Suprapubic skin (tissue), 3 donors: ENCODE measurements at regions not wholly inside any gene's neighbourhood (a gene's known extent, or its start where the extent isn't known, plus 50 kb on each side); places are given as distances from the start of the nearest gene placed in this dataset.

Experiments used
- CTCF ChIP-seq, 2 donors: fragments of 200-600 bp in 1 of 2; fragments of 450-650 bp in 1 of 2; sonication (generic) in 1 of 2; IDR thresholded peaks; one replicate each; pipeline ENCODE4 v1.5.1; 2016 to 2019; ENCODE audit warnings: antibody characterized with exemption in 2 of 2, mild to moderate bottlenecking in 1 of 2, moderate library complexity in 1 of 2
- POLR2AphosphoS5 ChIP-seq, 3 donors: sonication (generic); formaldehyde crosslinking; IDR thresholded peaks; one replicate each; pipeline ENCODE4 v1.6.1; 2017; ENCODE audit warnings: antibody characterized with exemption in 3 of 3

GRCh38 chr13:99907038-99907437, 64.5 kb downstream of the ZIC5 start:
- TF ChIP-seq CTCF (IDR thresholded peaks at IDR 0.05) (no peak), POLR2AphosphoS5 (IDR thresholded peaks at IDR 0.05) (no peak)
